CD4-positive, alpha-beta T cell treated with Interleukin-12 subunit alpha and Interleukin-12 subunit beta, for 1 hour (primary cell): ENCODE measurements at regions not wholly inside any gene's neighbourhood (a gene's known extent, or its start where the extent isn't known, plus 50 kb on each side); places are given as distances from the start of the nearest gene placed in this dataset.
"Not testable (repeated sequence)": the region's sequence is repeated elsewhere in the genome, so short reads cannot be mapped to it uniquely, and the experiment has no call there.

Experiments used
- DNase-seq: peaks from one replicate; pipeline ENCODE4 v3.0.0-alpha.2; 2020

DNA sequence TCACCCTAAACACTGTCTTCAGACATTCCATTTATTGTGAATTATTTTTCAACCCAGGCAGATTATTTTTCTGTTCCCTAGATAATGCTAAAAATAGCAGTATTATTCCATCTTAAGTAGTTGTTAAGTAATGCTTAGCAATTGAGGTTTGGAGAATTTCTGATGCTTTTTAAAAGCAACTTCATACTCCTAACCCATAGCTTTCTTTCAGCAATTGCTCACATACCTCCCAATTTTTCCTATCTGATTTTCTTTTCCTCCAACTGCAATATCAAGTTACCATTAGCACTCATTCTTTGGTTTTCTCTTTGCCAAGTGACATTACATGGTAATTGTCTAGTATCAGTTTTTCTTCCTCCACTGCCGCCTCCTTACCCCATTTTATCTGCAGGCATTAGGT is 104.7 kb downstream of the GPR85 start:
- DNase-seq = no peak

DNA sequence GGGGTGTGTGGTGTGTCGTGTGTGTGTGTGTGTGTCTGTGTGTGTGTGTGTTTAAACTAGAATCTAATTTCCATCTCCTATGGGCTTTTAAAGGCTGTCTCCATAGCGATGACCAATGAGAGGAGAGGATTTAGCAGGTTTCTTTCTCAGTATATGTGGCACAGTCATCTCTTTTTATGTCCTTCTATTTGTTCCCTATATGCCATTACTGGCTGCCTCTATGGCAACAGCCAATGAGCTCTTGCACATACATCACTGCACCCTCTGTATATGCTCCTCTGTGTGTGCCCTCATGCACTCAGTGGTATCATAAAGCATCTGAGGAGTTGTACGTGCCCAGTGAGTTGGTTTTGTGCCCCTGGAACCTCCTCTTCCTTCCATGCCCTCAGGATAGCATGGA is 107.6 kb downstream of the GPR85 start:
- not testable (repeated sequence) for DNase-seq

DNA sequence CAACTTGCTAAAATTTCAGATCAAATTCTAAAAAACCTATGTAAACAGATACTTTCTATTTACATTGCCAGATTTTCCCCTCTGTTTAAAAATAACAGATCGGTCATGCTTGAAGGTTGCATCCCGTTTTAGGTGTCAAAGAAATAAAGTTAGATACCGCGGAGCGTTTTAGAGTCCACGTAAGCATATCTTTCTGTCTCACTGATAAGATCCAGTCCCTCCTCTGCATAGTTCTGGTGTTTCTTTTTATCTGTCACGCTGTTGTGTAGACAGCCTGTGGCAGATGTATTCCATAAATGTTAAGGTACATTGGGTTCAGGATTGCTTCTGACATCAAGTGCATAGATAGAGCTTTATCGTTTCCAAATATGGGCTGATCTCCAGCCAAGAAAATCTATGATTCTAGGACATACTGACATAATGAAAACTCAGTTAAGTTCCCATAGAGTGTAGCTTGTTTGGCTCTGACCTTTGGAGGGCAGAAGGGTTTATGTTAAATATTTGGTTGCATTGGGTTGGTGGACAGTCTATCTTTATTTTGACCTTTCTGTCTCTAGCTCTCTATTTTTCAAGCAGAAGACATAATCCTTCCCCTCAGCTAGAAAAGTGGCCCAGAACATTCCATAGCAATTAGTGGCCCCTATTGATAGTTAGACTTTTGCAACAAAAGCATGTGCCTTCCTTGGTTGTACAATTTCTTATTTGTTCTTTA is 109.2 kb downstream of the GPR85 start:
- not testable (repeated sequence) for DNase-seq

DNA sequence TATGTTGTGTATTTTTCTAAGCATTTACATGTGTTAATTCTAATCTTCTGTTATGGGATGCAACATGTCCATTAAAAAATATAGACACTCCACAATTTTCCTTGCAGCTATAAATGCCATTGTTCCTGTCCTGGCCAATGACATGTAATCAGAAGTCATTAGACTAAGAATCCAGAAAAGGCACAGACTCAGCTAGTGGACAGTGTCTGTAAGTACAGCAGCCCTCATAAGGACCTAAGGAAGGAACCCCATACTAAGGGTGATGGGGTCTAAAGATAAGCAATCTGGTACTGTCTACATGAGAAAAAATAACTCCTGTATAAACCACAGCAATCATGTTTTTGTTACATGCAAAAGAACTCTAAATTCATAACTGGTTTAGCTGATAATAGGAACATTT is 115.9 kb downstream of the GPR85 start:
- DNase-seq = no peak

DNA sequence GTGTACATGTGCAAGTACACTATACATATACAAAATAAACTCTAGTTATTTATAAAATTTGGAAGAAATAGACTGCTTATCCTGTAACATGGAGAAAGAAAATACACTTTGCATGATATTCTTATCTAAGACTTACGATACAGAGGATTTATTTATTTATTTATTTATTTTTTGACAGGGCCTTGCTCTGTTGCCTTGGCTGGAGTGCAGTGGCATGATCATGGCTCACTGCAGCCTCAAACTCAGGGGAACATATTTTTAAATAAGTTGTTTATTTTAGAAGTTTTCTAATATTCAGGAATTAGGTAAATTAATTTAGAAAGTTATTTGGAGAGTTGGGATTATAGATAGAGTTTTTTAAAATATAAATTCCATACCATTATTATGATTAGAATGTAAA is 116.7 kb downstream of the GPR85 start:
- DNase-seq = no peak

DNA sequence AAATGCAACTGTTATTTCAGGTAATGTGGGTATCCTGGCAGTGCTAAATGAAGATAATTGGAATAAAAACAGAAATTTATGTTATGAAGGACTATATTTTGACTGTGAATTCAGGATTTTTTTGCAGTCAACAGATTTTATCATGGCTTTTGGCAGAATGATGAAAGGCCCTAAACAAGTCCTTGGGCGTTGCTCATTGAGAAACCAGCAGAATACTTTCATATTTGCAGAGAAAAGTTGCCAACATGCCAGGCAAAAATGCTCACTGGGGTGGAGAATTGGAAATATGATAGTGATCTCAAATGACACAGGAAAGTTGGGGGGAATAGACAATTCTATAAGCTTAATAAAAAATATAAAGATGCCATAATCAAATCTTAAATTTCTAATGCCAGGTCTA is 121.1 kb downstream of the GPR85 start:
- DNase-seq = no peak

DNA sequence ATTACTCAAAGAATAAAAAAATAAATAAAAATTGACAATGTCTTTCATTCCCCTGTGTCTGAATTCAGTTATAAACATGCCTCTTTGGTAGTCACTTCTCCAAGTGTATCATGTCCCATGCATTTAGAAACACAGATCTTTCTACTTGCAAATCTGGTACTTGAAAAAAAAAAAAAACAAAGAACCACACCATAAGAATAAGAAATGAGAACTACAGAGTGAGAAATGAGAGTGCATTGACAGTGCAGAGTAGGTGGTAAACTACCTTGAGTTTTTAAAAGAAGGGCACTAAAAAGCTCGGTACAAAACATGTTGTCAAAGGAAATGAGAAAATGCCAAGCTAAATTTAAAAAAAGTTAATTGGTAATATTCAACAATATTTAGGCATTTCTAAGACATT is 123.0 kb downstream of the GPR85 start:
- DNase-seq = no peak

DNA sequence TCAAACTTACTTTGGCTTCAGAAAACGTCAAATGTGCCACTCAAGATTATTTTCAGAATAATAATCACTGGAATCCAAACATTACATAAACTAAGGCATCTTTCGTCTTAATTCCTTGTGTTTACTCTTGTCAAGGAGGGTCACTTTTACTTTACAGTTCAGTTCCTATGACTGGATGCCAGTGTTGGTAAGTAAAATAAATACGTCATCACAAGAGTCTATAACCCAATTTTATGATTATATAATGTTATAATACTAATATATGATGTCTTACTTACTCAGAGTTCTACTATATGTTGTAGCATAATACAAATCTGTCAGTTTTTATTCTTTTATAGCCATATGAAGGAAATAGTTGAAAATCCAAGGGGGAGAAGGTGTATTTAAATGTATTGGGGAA is 123.8 kb downstream of the GPR85 start:
- DNase-seq = no peak

DNA sequence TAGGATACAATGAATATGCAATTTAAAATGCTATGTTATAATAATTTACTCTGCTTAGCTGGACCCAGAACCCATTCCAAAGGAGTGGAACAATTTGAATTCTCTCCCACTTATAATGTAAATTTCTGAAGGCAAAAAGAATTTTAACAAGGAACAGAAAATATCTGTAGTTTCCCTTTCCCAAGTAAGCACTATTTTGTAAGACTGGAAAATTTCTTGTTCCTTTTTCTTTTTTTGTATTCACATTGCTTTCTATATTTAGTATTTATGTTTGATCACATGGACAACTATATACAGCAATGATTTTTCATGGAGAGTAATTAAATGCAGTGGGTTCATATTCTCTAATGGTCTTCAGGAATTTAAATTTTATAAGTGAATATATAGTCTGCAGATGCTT is 127.4 kb downstream of the GPR85 start:
- DNase-seq = no peak

DNA sequence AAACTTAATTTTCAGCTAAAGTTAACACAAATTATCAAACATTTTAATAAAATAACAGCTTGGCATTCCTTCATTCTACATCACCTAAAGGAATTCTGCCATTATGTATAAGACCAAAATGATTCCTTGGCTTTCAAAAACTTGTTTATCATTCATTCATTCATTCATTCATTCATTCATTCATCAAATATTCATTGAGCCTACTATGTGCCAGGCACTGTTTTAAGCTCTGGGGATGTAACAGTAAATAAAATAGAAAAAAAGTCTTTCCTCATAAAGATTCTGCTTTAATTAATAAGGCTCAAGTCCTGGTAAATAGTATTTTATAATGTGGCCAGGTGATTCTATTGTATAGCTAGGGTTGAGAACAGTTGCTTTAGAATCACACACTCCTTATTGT is 127.9 kb downstream of the GPR85 start:
- no peak for DNase-seq

DNA sequence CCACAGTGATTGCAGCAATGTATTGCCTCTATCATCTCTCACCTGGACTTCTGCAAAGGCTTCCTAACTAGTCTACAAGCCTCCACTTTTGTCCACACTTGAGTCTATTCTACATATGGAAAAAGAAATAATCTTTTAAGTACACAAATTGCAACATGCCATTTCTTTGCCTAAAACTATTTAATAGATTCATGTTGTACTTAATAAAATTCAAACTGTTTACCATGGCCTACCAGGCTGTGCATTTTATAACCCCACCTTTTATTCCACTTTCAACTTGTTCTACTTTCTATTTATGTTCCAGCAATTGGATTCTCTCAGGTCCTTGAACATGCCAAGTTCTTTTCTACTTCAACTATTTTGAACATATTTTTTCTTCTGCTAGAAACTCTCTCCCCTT is 128.7 kb downstream of the GPR85 start:
- DNase-seq = no peak

DNA sequence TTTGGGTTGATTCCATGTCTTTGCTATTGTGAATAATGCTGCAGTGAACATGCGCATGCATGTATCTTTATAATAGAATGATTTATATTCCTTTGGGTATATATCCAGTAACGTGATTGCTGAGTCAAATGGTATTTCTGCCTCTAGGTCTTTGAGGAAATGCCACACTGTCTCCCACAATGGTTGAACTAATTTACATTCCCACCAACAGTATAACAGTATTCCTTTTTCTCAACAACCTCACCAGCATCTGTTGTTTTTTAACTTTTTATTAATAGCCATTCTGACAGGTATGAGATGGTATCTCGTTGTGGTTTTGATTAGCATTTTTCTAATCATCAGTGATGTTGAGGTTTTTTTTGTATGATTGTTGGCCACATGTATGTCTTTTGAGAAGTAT is 133.6 kb downstream of the GPR85 start:
- not testable (repeated sequence) for DNase-seq

DNA sequence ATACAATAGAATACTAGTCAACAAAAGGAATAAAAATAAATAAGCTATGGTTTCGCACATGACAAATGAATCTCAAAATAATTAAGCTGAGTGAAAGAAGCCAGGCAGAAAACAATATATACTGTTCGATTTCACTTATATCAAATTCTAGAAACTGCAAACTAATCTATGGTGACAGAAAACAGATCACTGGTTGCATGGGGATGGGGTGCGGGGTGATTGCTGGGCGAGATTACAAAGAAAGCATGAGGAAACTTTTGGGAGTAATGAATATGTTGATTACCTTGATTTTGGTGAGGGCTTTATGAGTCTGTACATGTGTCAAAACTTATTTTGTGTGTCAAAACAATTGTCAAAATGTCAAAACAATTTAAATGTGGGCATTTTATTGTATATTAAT is 135.6 kb downstream of the GPR85 start:
- no peak for DNase-seq

DNA sequence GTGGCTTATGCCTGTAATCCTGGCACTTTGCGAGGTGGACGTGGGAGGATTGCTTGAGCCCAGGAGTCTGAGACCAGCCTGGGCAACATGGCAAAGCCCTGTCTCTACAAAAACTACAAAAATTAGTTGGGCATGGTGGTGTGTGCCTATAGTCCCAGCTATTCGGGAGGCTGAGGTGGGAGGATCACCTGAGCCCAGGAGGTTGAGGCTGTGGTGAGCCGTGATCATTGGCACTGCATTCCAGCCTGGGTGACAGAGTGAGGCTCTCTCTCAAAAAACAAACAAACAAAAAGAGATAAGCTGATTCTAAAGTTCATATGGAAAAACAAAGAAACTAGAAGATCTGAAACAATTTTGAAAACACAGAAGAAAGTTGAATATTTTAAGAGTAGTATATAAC is 136.9 kb downstream of the GPR85 start:
- not testable (repeated sequence) for DNase-seq

DNA sequence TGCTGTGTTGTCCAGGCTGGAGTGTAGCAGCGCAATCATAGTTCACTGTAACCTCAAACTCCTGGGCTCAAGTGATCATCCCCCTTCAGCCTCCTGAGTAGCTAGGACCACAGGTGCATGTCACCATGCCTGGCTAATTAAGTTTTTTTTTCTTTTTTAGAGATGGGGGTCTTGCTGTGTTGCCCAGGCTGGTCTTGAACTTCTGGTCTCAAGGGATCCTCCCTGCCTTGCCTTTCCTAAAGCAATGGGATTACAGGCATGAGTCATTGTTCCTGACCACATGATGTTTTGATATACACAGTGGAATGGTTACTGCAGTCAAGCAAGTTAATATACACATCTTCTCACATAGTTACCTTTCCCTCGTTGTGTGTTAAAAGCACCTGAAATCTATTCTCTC is 140.3 kb downstream of the GPR85 start:
- DNase-seq = no peak

DNA sequence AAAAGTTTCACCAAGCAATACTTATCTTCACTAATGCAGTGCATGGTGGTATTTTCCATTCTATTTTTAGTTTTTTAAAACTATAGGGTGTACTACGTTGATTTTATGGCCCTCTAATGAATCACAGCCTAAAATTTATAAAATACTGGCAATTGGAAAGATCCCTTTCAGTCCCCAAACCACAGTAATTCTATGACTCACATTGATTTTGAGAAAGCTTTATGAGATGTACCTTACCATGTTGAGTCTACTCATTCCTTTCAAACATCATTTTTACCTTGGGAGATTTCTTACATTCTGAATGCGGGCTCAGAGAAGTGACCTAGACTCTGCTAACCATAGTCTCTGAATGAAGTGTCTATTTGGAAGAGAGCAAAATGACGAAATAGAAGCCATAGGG is 141.6 kb downstream of the GPR85 start:
- no peak for DNase-seq

DNA sequence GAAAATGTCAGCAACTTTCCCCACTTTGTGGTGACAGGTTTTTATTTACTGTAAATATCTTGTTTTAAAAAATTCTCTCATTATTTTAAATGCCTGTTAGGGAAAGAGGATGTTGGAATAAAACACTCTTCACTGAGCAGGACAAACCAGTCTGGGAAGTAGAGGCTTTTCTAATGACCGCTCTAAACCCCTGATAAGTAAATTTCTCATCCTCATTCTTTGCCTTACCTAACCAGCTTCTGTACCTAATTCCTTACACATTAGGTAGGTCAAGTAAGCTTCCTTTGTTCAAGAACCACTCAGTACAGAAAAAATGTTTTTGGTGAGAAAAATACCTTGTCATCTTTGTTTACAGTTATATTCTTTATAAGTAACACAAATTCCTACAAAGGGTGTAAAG is 143.6 kb downstream of the GPR85 start:
- no peak for DNase-seq

DNA sequence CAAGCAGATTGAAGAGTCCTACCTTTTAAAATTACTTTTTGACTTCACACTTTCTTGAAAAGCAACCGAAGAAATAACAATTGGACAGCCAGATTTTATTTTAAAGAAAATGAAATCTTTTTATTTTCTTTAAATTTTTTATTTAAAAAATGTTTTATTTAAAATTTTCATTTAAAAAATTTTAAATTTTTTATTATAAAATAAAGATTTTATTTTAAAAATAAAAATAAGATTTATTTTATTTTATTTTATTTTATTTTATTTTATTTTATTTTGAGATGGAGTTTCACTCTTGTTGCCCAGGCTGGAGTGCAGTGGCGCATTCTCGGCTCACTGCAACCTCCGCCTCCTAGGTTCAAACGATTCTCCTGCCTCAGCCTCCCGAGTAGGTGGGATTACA is 144.5 kb downstream of the GPR85 start:
- not testable (repeated sequence) for DNase-seq

DNA sequence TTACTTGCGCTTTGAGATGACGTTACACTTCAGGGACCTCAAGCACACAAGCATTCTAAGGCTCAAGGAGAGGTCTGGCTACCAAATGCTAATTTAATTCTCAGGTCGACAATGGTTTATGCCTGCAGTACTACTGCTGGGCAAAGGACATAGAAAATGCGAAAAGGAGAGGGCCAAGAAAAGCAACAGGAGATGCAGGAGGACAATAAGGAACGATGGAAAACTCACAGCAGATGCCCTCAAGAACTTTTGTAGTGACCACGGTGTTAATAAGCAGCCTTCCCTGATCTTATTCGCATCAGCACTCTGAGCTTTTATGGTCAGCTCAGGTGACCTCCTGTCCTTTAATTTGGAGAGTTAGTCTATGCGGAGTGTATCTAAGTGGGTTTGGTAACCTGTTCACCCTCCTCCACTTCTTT is 146.3 kb downstream of the GPR85 start:
- no peak for DNase-seq

DNA sequence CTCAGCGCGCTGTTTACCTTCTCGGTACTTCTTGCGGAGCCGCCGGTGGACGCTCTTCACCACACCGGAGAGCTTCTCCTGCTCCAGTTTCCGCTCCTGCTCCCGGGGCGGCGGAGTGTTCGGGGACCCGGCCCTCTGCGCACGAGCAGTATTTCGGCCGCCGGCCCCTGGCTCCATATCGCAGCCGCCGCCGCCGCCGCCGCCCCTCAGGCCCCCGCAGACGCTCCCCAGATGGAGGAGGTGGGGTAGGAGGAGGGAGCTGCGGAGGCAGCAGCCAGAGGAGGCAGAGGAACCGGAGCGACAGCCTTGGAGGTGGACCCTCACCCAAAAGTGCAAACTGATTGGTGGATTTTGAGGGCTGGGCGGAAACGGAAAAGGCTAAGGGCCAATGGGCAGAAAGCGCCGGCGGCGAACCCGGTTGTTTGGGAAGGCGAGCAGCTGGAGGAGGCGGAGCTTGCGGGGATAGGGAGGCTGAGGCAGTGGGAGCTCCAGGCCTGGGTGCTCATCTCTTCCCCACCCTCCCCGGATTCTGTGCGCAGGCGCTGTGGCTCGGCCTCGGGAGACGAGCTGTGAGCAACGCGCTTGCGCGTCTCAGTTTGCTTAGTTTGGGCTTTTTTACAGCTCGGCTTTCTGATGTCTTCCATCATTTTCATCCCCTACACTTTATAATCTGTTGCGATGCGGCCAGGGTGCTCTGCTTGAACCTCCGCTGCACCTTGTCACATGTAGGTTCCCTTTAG is 146.9 kb downstream of the GPR85 start:
- peak; percentile 99 for DNase-seq

DNA sequence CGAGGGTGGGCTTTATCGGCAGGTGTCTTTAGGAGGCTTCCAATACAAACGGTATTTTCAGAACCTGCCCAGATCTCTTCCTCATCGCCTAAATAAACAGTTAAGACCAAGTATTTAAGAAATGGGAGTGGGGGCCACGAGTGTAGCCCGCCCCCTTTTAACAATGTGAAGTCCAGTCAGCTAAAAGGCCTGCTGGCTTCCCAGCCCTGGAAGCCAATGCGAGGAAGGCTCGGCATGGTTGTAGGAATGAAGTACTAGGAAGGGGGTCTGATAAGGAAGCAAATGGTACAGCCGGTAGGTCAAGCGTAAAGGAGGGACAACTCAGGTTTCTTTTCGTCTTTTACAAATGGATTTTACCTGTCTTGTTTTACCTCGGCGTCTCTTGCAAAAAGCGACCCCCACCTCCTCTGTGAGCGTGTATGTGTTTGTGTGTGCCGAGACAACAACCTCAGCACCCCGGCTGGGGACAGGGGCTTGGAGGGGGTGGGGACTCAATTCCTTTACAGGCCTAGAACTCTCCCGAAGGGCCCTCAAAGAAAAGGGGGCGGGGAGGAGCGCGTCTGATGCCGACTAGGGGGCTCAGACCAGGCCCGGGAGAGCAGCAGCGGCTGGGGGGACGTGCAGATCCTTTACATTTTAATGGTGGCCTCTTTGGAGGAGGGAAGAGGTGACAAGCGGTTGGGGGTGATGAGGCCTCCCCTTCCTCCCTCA is 147.6 kb downstream of the GPR85 start:
- no peak for DNase-seq

DNA sequence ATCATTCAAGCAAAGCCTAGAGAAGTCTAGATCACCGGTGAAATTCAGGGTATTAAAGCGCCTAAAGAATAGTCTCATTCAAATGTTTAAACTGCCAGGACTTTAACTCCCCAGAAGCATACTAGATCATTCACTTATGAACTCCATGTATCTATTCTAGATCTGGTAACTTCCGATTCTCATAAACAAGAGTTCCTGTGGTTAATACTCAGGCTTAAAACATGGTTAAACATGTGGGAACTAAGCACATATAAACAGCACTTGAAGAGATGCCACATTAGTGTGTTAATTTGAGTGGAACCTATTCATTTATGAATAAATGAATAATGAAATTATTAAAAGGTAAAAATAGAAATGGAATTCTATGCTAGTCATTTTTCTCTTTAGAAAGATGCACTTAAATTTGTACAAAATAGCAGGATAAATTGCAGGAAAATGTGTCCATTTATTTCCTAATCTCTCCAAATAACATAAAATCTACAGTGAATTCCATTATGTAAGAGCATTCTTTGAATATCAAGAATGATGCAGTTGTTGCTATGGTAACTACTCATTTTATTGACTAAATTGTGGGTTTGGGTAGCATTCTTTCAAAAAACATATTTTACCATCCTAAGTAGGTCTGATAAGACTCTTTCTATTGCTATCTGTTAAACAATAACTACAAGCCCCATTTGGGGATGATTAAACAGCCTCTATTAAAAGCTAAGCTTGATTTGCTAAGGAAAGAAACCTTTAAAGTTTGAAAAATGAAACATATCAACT is 147.6 kb upstream of the TMEM168 start:
- no peak for DNase-seq

DNA sequence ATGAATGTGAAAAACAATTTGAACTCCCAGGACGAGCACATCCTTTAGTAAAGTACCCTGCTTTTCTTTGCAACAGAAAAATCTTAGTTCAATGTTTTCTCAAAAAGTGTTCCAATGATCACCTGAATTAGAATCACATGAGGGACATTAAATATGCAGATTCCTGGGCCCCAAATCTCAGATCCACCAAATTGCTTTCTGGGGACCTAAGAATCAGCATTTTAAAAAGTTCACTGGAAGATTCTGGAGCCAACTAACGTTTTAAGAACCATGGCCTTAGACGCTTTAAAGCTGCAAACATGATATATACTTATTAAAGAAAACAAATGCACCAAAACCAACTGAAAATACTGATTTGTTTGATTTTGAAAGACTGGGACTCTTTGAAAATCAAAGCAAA is 143.4 kb upstream of the TMEM168 start:
- no peak for DNase-seq
